H9 (cell line): ENCODE measurements at regions not wholly inside any gene's neighbourhood (a gene's known extent, or its start where the extent isn't known, plus 50 kb on each side); places are given as distances from the start of the nearest gene placed in this dataset.

Experiments
- DNase-seq: peaks from one replicate; pipeline ENCODE4 v3.0.0-alpha.2; 2017
- H2AFZ ChIP-seq: one replicate; pipeline ENCODE4 v1.6.1; 2013; ENCODE audit warnings: mild to moderate bottlenecking, low read length, control low read depth, moderate library complexity
- H2AK5ac ChIP-seq: 2 replicates; pipeline ENCODE4 v1.6.1; 2013; ENCODE audit warnings: low read length, control low read depth, mixed read lengths; ENCODE audit not compliant: insufficient read length
- H2BK120ac ChIP-seq: one replicate; pipeline ENCODE4 v1.6.1; 2013; ENCODE audit warnings: low read depth, mild to moderate bottlenecking, low read length, control low read depth, inconsistent platforms; ENCODE audit not compliant: poor library complexity, severe bottlenecking
- H2BK12ac ChIP-seq: 2 replicates; pipeline ENCODE4 v1.6.1; 2013; ENCODE audit warnings: low read length, control low read depth, mixed read lengths, low read depth; ENCODE audit not compliant: insufficient read length
- H2BK15ac ChIP-seq: 2 replicates; pipeline ENCODE4 v1.6.1; 2013; ENCODE audit warnings: low read depth, low read length, control low read depth
- H2BK20ac ChIP-seq: one replicate; pipeline ENCODE4 v1.6.1; 2013; ENCODE audit warnings: low read depth, mild to moderate bottlenecking, low read length, control low read depth, inconsistent platforms; ENCODE audit not compliant: poor library complexity, severe bottlenecking
- H2BK5ac ChIP-seq: 2 replicates; pipeline ENCODE4 v1.6.1; 2013; ENCODE audit warnings: low read length, control low read depth, mixed read lengths; ENCODE audit not compliant: insufficient read length
- H3K14ac ChIP-seq: 2 replicates; pipeline ENCODE4 v1.6.1; 2013; ENCODE audit warnings: low read length, control low read depth; ENCODE audit not compliant: insufficient read depth
- H3K18ac ChIP-seq: 2 replicates; pipeline ENCODE4 v1.6.1; 2013; ENCODE audit warnings: low read depth, mild to moderate bottlenecking, mixed read lengths, low read length, control low read depth; ENCODE audit not compliant: insufficient read length
- H3K23ac ChIP-seq: 2 replicates; pipeline ENCODE4 v1.6.1; 2013; ENCODE audit warnings: low read length, control low read depth, mixed read lengths, low read depth; ENCODE audit not compliant: insufficient read length
- H3K23me2 ChIP-seq: 2 replicates; pipeline ENCODE4 v1.6.1; 2013; ENCODE audit warnings: low read depth, mild to moderate bottlenecking, mixed read lengths, low read length, control low read depth; ENCODE audit not compliant: insufficient read length, poor library complexity, severe bottlenecking
- H3K27ac ChIP-seq: 2 replicates; pipeline ENCODE4 v1.5.1; 2013; ENCODE audit warnings: low read length, control low read depth, mixed read lengths, low read depth; ENCODE audit not compliant: insufficient read length
- H3K27me3 ChIP-seq: 2 replicates; pipeline ENCODE4 v1.6.1; 2013; ENCODE audit warnings: low read length, control low read depth, inconsistent platforms; ENCODE audit not compliant: insufficient read depth
- H3K4ac ChIP-seq: 2 replicates; pipeline ENCODE4 v1.6.1; 2013; ENCODE audit warnings: low read depth, mild to moderate bottlenecking, control low read depth, inconsistent platforms, low read length, moderate library complexity
- H3K4me1 ChIP-seq: 2 replicates; pipeline ENCODE4 v1.6.1; 2013; ENCODE audit warnings: low read length, control low read depth, inconsistent platforms; ENCODE audit not compliant: insufficient read depth
- H3K4me2 ChIP-seq: 2 replicates; pipeline ENCODE4 v1.6.1; 2013; ENCODE audit warnings: low read length, control low read depth, mixed read lengths; ENCODE audit not compliant: insufficient read length, insufficient read depth
- H3K56ac ChIP-seq: 2 replicates; pipeline ENCODE4 v1.6.1; 2013; ENCODE audit warnings: low read depth, mild to moderate bottlenecking, mixed read lengths, low read length, control low read depth; ENCODE audit not compliant: insufficient read length
- H3K79me1 ChIP-seq: 2 replicates; pipeline ENCODE4 v1.6.1; 2013; ENCODE audit warnings: low read depth, mild to moderate bottlenecking, moderate library complexity, low read length, control low read depth, inconsistent platforms; ENCODE audit not compliant: insufficient read depth, poor library complexity, severe bottlenecking
- H3K79me2 ChIP-seq: 2 replicates; pipeline ENCODE4 v1.6.1; 2013; ENCODE audit warnings: low read length, control low read depth, inconsistent platforms; ENCODE audit not compliant: insufficient read depth
- H3K9ac ChIP-seq: 2 replicates; pipeline ENCODE4 v1.6.1; 2013; ENCODE audit warnings: low read length, control low read depth, mixed read lengths; ENCODE audit not compliant: insufficient read length; ENCODE audit errors: extremely low read depth
- H3K9me3 ChIP-seq: one replicate; pipeline ENCODE4 v1.6.1; 2013; ENCODE audit warnings: low read depth, low read length, inconsistent platforms; ENCODE audit not compliant: control insufficient read depth
- H3T11ph ChIP-seq: one replicate; pipeline ENCODE4 v1.6.1; 2013; ENCODE audit warnings: mild to moderate bottlenecking, low read length, control low read depth, inconsistent platforms
- H4K20me1 ChIP-seq: one replicate; pipeline ENCODE4 v1.6.1; 2013; ENCODE audit not compliant: control insufficient read depth, insufficient read length, insufficient read depth
- H4K5ac ChIP-seq: 2 replicates; pipeline ENCODE4 v1.6.1; 2013; ENCODE audit warnings: low read depth, mild to moderate bottlenecking, mixed read lengths, low read length, control low read depth; ENCODE audit not compliant: insufficient read length
- H4K8ac ChIP-seq: replicated peaks from 2 replicates; pipeline ENCODE4 v1.6.1; 2013; ENCODE audit warnings: low read length, control low read depth, mixed read lengths, low read depth; ENCODE audit not compliant: insufficient read length
- H4K91ac ChIP-seq: 2 replicates; pipeline ENCODE4 v1.6.1; 2013; ENCODE audit warnings: low read depth, mild to moderate bottlenecking, moderate library complexity, mixed read lengths, low read length, control low read depth; ENCODE audit not compliant: insufficient read length
- H3K27ac Mint-ChIP-seq, 3 experiments: 2 replicates in 2 of 3; 3 replicates in 1 of 3; pipeline ENCODE4 v1.8.0; 2020 to 2021; ENCODE audit warnings: mixed read lengths in 3 of 3, mild to moderate bottlenecking in 1 of 3, moderate library complexity in 1 of 3
- H3K27me3 Mint-ChIP-seq: 2 replicates; pipeline ENCODE4 v1.8.0; 2021; ENCODE audit warnings: low read depth, mild to moderate bottlenecking, moderate library complexity, mixed read lengths
- H3K36me3 Mint-ChIP-seq, 3 experiments: 2 replicates in 2 of 3; 3 replicates in 1 of 3; pipeline ENCODE4 v1.8.0; 2020 to 2021; ENCODE audit warnings: low read depth in 3 of 3, mixed read lengths in 3 of 3; ENCODE audit not compliant: insufficient read depth in 1 of 3
- H3K4me1 Mint-ChIP-seq, 2 experiments: 2 replicates each; pipeline ENCODE4 v1.8.0; 2020; ENCODE audit warnings: mixed read lengths in 2 of 2
- H3K4me3 Mint-ChIP-seq, 2 experiments: 2 replicates in 1 of 2; 3 replicates in 1 of 2; pipeline ENCODE4 v1.8.0; 2020 to 2021; ENCODE audit warnings: mild to moderate bottlenecking in 2 of 2, mixed read lengths in 2 of 2, moderate library complexity in 1 of 2
- H3K9me3 Mint-ChIP-seq, 2 experiments: 2 replicates in 1 of 2; 3 replicates in 1 of 2; pipeline ENCODE4 v1.8.0; 2020; ENCODE audit warnings: mild to moderate bottlenecking in 2 of 2, mixed read lengths in 2 of 2, moderate library complexity in 1 of 2
- CTCF ChIP-seq: fragments of 200-600 bp; sonication (generic); conservative IDR thresholded peaks from 3 replicates; pipeline ENCODE4 v1.8.0; 2021; ENCODE audit warnings: antibody characterized with exemption, mild to moderate bottlenecking
- WGBS: extraction: QIAGEN DNeasy Blood & Tissue Kit; methylation state at CpG from one replicate; pipeline ENCODE4 v1.1.7; 2013; ENCODE audit warnings: missing lambda C conversion rate, low lambda C conversion rate, mixed read lengths; ENCODE audit not compliant: insufficient read length; ENCODE audit errors: extremely low coverage; 5-methylcytosine and 5-hydroxymethylcytosine counted together

- H4K5ac ChIP-seq = no peak overlapping the region
- no peak overlapping the region for H3K23ac ChIP-seq
- H3K79me2 ChIP-seq = no peaks in the 10 kb centered on the region
- DNase-seq = no peak
- H2BK15ac ChIP-seq = no peak overlapping the region
- H3K4me2 ChIP-seq = no peak overlapping the region
- no peaks in the 10 kb centered on the region for H3K79me1 ChIP-seq
- no peak overlapping the region for H4K8ac ChIP-seq
- H3K9ac ChIP-seq = no peak overlapping the region
- H3T11ph ChIP-seq = no peak overlapping the region
- H3K9me3 ChIP-seq = no peaks in the 10 kb centered on the region
- H2BK5ac ChIP-seq = no peak overlapping the region
- no peak overlapping the region for H3K27ac Mint-ChIP-seq
- no peaks in the 10 kb centered on the region; a peak in 1 of 7 replicates for H3K36me3 Mint-ChIP-seq
- no peak overlapping the region for H3K14ac ChIP-seq
- H4K20me1 ChIP-seq = no peaks in the 10 kb centered on the region
- no peak overlapping the region for H2BK12ac ChIP-seq
- H3K23me2 ChIP-seq = no peaks in the 10 kb centered on the region
- H3K4ac ChIP-seq = no peak overlapping the region
- H2AFZ ChIP-seq = no peak overlapping the region
- H3K27me3 Mint-ChIP-seq = no peaks in the 10 kb centered on the region
- H2BK20ac ChIP-seq = no peak overlapping the region
- no peak overlapping the region for H3K18ac ChIP-seq
- no peak for TF ChIP-seq CTCF
- H3K27me3 ChIP-seq = no peaks in the 10 kb centered on the region
- H2BK120ac ChIP-seq = no peak overlapping the region
- no peak overlapping the region for H3K4me3 Mint-ChIP-seq
- H3K9me3 Mint-ChIP-seq = peaks cover 0 to 4% of the 10 kb centered on the region in 2 experiments; a peak in 2 of 5 replicates
- H4K91ac ChIP-seq = no peak overlapping the region
- no peak overlapping the region for H3K56ac ChIP-seq
- no peak overlapping the region for H3K27ac ChIP-seq
- peaks cover 4% of the 10 kb centered on the region; the same call in 1 of the 2 replicates for H3K4me1 ChIP-seq
- WGBS = no CpG with 5 or more reads among the region's 5 CpGs
- no peak overlapping the region for H2AK5ac ChIP-seq
- H3K4me1 Mint-ChIP-seq = peaks cover 4 to 10% of the 10 kb centered on the region in 2 experiments
Observed at GRCh38 chr4:159856451-159856850, 753.6 kb downstream of the RAPGEF2 start.
